ENCODE measurements at regions not wholly inside any gene's neighbourhood (a gene's known extent, or its start where the extent isn't known, plus 50 kb on each side); places are given as distances from the start of the nearest gene placed in this dataset.

DNA sequence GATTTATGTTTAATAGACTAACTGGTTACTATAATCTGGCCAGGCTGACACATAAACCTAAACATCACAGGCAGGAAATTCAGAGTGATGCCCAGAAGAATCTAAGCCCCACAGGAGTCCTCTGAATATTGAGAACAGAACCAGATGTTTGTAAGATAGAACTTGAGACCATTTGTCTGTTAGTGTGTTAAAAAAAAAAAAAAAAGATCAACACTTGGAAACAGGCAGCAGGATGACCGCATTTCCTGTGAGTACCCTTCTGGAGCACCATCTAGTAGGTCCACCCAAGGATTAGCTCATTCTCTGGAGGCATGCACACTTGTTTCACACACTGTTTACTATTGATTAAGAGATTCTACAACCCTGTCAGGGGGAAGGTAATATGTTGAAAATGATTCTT is 111.4 kb upstream of the VANGL1 start:
- TF ChIP-seq, protein P1, sequence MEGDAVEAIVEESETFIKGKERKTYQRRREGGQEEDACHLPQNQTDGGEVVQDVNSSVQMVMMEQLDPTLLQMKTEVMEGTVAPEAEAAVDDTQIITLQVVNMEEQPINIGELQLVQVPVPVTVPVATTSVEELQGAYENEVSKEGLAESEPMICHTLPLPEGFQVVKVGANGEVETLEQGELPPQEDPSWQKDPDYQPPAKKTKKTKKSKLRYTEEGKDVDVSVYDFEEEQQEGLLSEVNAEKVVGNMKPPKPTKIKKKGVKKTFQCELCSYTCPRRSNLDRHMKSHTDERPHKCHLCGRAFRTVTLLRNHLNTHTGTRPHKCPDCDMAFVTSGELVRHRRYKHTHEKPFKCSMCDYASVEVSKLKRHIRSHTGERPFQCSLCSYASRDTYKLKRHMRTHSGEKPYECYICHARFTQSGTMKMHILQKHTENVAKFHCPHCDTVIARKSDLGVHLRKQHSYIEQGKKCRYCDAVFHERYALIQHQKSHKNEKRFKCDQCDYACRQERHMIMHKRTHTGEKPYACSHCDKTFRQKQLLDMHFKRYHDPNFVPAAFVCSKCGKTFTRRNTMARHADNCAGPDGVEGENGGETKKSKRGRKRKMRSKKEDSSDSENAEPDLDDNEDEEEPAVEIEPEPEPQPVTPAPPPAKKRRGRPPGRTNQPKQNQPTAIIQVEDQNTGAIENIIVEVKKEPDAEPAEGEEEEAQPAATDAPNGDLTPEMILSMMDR (IDR thresholded peaks at IDR 0.05; ENCODE audit: low read length) = no peak
- no peak for TF ChIP-seq EZH2 (IDR thresholded peaks at IDR 0.05; ENCODE audit: borderline replicate concordance, low read length)

Measured in OCI-LY1 (cell line).